GM21723 (cell line): ENCODE measurements at regions not wholly inside any gene's neighbourhood (a gene's known extent, or its start where the extent isn't known, plus 50 kb on each side); places are given as distances from the start of the nearest gene placed in this dataset.
"Not testable (repeated sequence)": the region's sequence is repeated elsewhere in the genome, so short reads cannot be mapped to it uniquely, and the experiment has no call there.

ENCODE experiments used
- ATAC-seq: cut with Tn5 transposase; IDR thresholded peaks from one replicate; pipeline ENCODE4 v1.9.1; 2021; ENCODE audit warnings: mild to moderate bottlenecking, moderate library complexity; ENCODE audit not compliant: unreplicated experiment

DNA sequence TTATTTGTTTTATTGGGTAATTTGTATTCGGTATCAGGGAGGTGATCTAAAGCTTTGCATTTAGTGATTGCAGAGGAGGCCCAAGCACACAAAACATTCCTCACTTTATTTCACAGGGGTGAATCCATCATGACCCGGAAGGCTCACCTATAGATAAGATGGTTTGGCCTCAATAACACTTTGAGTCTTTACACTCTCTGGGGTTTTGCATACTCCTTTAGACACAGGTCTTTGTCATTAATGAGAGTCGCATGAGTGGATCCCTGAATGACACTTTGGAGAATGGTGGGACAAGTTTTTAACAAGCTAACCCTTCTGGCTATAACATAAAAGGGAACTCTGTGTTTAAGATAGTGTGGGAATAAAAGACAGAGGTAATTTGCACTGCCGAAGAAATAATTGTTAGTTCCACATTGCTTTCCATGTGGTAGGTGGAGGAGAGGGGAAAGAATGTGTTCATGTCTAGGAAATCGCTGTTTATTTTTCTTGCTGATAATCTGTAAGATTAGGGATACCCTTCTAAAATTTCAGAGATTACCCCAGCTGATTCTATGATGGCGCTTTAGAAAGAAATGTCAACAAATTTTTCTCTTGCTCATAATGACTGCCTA, 455.8 kb downstream of the TFEC start:
- ATAC-seq: no peak

DNA sequence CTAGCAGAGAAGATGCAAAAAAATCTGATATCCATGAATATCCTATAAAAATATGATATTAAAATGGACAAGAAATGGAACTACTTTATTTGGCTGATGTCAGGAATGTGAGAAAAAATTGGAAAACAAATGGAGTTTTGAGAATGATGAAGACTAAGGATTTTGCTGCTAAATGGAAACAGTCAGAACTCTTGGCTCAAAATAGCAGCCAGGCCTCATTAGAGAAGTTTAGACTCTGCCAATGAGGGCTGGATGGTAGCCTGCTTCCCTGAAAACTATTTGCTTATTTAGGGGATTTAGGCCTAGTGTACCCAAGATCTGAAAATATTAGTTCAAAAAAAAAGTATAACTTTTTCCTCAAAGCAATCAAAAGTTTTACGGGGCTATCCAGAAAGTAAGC, 458.5 kb downstream of the TFEC start:
- ATAC-seq: no peak

DNA sequence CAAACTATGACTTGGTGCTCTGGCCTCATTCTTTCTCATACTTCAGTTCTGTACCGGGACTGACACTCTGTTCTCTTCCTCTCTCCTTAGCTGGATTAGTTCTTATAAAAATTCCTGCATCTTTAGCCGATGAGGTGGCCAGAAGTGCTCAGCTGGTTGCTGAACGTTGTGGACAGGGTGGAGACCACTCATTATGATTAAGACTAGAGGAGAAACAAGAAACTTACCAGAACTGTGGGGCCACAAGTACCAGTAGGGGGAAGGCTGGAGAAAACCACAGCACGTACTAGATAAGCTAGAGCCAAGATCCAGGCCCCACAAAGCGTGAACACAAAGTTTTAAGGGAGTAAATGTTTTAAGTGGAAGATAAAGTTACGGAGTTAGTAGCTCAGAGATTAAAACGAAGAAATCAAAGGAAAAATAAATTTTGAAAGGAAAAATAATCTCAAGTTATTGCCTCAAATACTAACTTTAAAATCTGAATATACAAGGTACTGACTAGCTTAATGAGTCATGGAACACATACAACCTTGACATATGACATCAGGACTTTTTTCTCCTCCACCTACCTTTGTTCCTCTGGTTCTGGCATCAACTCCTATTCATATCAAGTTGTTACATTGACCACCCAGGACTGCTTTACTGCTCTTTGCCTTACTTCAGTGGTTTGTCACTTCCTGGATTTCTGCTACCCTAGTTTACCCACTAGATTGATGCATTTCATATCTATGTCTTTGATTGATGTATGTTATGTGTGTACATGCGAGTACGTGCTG, 469.0 kb downstream of the TFEC start:
- no peak for ATAC-seq

DNA sequence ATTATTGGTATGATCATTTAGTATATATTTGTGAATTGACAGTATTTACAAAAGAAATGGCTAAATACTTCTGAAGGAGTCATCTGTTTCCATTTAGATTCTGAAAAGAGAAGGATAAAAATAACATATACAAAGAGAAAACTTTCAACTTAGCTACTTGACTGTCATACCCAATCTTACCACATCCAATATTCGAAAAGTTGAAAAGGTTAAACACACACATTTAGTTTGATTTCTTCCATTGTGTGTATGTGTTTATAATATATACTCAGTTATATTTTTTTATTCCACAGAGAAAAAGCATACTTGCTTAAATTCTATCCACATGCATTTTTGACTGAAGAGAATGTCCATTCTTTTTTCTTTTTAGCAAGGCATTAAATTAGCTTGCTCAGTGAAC, 470.7 kb downstream of the TFEC start:
- ATAC-seq: no peak

DNA sequence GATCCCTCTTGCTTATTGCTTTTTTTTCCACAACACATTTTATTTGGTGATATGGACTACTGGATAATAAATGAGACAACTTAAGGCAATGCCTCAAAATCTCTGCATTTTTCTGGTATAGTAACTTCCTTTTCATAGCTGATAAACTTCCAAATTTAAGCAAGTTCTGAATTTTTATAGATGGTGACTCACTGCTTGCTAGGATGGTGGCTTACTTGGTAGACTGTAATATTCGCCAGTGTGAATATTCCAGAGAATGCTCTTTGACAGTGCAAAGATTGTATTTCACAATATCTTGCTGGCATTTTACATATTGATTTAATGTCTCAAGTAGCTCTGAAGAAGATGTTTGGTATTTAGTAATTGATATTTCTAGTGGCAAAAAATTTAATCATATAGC, 472.4 kb downstream of the TFEC start:
- ATAC-seq: no peak

GRCh38 chr7:115557296-115557695, 473.3 kb downstream of the TFEC start:
- not testable (repeated sequence) for ATAC-seq

GRCh38 chr7:115552766-115553165, 477.8 kb downstream of the TFEC start:
- ATAC-seq: no peak

GRCh38 chr7:115549910-115550309, 480.7 kb downstream of the TFEC start:
- ATAC-seq: no peak

GRCh38 chr7:115548756-115549155, 481.8 kb downstream of the TFEC start:
- no peak for ATAC-seq

DNA sequence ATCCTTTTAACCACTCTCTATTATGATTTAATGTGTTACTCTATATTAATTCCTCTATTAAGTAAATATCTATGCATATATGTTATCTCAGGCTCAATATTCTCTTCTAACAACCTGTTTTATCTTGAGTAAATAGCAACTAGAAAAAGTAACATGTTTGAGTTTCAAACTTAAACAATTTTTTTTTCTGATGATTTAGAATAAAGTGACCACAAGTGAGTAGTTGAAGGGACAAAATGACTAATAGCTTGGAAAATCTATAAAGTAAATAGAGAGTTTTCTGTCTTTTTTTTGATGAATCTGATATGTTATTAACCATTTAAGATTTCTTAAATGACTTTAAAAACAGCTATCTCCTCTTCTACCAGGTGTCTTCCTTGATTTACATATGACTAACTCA, 483.8 kb downstream of the TFEC start:
- ATAC-seq: no peak

- no peak for ATAC-seq
These were observed 496.8 kb downstream of the TFEC start for GRCh38 chr7:115533785-115534184.

GRCh38 chr7:115526278-115526677, 504.3 kb downstream of the TFEC start:
- no peak for ATAC-seq

DNA sequence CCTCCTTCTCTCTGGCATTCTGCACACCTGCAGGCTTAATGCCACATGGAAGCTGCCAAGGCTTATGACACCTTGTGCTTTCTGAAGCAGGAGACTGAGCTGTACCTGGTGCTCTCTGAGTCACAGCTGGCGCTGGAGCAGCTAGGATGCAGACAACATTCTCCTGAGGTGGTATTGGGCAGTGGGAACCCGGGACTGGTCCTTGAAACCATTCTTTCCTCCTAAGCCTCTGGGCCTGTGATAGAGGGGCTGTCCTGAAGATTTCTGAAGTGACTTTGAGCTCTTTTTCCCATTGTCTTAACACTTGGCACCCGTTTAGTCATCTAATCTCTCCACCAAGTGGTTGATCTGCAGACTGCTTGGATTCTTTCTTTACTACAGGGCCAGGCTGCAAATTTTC, 508.4 kb downstream of the TFEC start:
- ATAC-seq: no peak

DNA sequence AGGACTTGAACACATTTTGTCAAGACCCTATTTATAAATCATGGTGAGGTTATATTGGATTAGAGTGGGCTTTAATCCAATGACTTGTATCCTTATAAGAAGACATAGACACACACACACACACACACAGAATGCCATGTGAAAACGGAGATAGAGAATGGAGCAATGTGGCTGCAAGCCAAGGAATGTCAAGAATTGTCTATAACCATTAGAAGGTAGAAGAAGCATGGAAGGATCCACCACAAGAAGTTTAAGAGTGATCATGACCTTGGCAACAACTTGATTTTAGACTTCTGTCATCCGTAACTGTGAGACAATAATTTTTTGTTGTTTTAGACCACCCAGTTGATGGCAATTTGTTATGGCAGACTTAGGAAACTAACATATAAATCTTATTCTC, 514.2 kb downstream of the TFEC start:
- ATAC-seq: no peak

DNA sequence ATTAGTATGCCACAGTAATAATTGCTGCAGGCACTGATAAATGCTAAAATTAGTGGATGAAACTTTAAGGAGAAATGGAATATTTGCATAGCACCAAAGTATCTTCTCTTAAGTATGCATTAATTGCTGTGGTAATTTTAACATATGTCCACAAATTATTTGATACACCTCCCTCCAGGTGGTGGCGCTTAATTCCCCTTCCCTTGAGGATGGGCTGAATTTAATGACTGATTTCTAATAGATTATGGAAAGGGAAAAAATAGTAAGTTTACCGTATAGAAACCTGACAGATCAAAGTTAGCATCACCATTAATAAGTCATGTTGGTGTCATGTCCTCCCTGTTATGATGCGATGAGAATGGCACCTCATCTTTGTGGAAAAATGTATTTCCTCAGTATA, 519.2 kb downstream of the TFEC start:
- no peak for ATAC-seq

DNA sequence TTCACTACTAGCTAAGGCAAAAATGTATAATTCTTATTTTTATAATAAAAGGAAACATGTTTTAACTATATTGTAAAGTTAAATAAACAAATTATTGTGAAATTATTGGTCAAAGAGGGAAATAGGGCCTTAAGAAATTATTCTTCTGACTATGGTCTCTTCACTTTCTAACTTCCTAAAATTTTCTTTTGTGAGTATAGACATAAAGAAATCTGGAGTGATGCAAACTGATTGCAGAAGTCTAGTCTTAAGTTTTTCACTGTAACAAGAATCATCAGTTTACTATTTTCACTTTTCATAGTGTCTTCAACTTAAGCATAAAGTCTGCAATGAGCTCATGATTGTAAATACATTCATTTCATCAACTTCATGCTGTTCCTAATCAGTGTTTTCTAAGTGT, 525.4 kb downstream of the TFEC start:
- ATAC-seq: no peak

DNA sequence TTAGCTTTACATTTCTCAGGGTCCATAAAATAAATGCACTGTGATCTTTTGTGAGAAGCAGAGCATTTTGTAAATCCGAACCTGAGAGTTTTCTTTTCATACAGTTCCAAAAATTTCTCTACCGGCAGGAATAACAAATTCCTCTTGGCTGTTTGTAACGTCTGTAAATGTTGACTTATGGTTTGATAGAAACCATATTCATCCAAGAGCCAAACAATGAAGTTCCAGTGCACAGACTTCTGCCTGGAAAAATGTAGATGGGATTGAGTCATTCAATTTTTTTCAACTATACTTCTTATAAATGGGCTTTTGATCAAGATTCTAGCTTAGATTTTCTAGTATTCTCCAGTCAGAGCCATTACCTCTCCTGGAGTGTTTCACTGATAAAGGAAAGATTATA, 530.6 kb downstream of the TFEC start:
- no peak for ATAC-seq

DNA sequence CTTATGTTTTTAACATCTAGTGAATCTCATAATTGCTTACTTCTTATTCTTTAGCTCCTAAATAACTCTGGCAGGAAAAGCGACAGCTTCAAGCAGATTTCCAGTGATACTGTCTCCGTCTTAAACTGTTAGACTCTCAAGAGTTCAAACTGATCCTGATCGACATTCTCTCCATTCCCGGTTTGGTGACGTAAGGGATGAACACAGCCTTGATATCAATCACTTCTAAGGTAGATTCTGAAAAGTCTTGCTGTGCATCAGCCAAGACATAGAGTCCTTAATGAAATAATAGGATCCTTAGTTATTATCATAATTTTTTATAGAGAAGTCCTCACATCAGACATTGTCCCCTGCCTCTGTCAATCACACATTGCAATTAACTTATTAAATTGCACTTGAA, 534.6 kb downstream of the TFEC start:
- ATAC-seq: no peak

DNA sequence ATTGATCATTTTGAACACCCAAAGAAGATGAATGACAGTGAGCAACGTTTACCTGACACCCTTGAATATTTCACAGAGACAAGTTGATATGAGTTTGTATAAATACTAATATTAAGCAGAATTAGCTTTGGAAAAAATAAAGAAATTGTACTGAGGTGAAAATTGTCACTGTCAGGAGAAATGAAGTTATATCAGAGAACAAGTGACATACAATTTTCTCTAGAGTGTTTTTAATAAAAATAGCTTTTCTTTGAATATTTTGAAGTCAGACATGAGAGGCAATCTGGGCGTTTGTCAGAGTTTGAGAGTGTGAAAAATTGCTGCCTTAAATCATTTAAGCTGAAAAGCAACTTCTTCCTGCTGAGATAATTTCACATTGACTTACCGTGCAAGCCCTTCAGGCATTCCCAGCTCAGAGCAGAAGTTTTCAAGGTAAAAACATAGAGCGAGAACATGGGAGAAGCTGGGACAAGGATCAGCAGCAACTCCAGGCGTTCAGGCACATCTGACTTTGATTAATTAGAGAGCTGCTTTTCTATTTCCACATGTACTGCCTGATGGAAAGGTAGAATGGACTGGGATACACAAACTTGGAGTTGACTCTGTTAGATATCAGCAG, 535.9 kb downstream of the TFEC start:
- no peak for ATAC-seq

DNA sequence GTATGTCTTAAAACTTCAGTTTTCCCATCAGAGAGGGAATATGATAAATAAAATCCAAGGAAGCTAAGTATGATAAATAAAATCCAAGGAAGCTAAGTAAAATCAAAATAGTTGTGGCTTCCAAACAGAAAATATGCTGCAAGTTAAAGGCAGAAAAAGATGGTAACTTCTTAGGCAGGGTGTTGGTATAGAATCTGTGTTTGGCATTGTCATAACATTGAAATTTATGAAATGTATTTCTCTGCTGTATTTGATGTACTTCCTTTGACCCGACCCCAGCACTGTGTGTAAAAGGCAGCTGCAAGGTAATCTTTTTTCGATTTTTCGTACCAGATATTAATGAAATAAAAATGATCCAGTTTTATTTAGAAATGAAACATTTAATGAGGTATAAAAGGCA, 537.2 kb downstream of the TFEC start:
- no peak for ATAC-seq

- no peak for ATAC-seq
These were observed 538.7 kb downstream of the TFEC start for GRCh38 chr7:115491744-115492380.

GRCh38 chr7:115479448-115479847, 551.1 kb downstream of the TFEC start:
- no peak for ATAC-seq
